ELR (cell line): ENCODE measurements at regions not wholly inside any gene's neighbourhood (a gene's known extent, or its start where the extent isn't known, plus 50 kb on each side); places are given as distances from the start of the nearest gene placed in this dataset.

Experiments
- DNase-seq: peaks from one replicate; pipeline ENCODE4 v3.0.0-alpha.2; 2015; ENCODE audit warnings: low read depth

- no peak for DNase-seq
Observed at GRCh38 chr11:112817376-112817775, 143.8 kb upstream of the NCAM1 start.

GRCh38 chr11:112822478-112823274 is 138.5 kb upstream of the NCAM1 start:
- no peak for DNase-seq

- no peak for DNase-seq
Observed at GRCh38 chr11:112826026-112826425, 135.2 kb upstream of the NCAM1 start.

GRCh38 chr11:112826788-112827187 is 134.4 kb upstream of the NCAM1 start:
- no peak for DNase-seq

GRCh38 chr11:112828421-112828820 is 132.8 kb upstream of the NCAM1 start:
- no peak for DNase-seq

GRCh38 chr11:112829971-112830654 is 131.1 kb upstream of the NCAM1 start:
- no peak for DNase-seq

GRCh38 chr11:112831041-112831440 is 130.2 kb upstream of the NCAM1 start:
- DNase-seq, result no peak

GRCh38 chr11:112831969-112832766 is 129.1 kb upstream of the NCAM1 start:
- DNase-seq, result no peak

- no peak for DNase-seq
Observed at GRCh38 chr11:112834277-112834755, 126.9 kb upstream of the NCAM1 start.

- DNase-seq, result no peak
Observed at GRCh38 chr11:112835591-112836255, 125.5 kb upstream of the NCAM1 start.

GRCh38 chr11:112836256-112836602 is 125.0 kb upstream of the NCAM1 start:
- no peak for DNase-seq

- DNase-seq, result no peak
Observed at GRCh38 chr11:112837162-112837826, 123.9 kb upstream of the NCAM1 start.

- no peak for DNase-seq
Observed at GRCh38 chr11:112839051-112839450, 122.2 kb upstream of the NCAM1 start.

- DNase-seq, result no peak
Observed at GRCh38 chr11:112841729-112842128, 119.5 kb upstream of the NCAM1 start.

GRCh38 chr11:112842151-112842550 is 119.1 kb upstream of the NCAM1 start:
- DNase-seq, result no peak

- DNase-seq, result no peak
Observed at GRCh38 chr11:112844517-112844916, 116.7 kb upstream of the NCAM1 start.

- no peak for DNase-seq
Observed at GRCh38 chr11:112847568-112847967, 113.7 kb upstream of the NCAM1 start.

- peak; percentile 36 for DNase-seq
Observed at GRCh38 chr11:112852143-112852866, 108.9 kb upstream of the NCAM1 start.

GRCh38 chr11:112856133-112856532 is 105.1 kb upstream of the NCAM1 start:
- no peak for DNase-seq

GRCh38 chr11:112856591-112856990 is 104.6 kb upstream of the NCAM1 start:
- no peak for DNase-seq
